ENCODE measurements at regions not wholly inside any gene's neighbourhood (a gene's known extent, or its start where the extent isn't known, plus 50 kb on each side); places are given as distances from the start of the nearest gene placed in this dataset.

- TF ChIP-seq CTCF (IDR thresholded peaks at IDR 0.05), result no peak
Observed at GRCh38 chr7:67343114-67343513, 346.5 kb downstream of the TYW1 start.

GRCh38 chr7:67343572-67343971, 346.9 kb downstream of the TYW1 start:
- no peak for TF ChIP-seq CTCF (IDR thresholded peaks at IDR 0.05)

- TF ChIP-seq CTCF (IDR thresholded peaks at IDR 0.05), result no peak
Observed at GRCh38 chr7:67344481-67345193, 348.0 kb downstream of the TYW1 start.

GRCh38 chr7:67346126-67346525, 349.5 kb downstream of the TYW1 start:
- TF ChIP-seq CTCF (IDR thresholded peaks at IDR 0.05), result no peak

- TF ChIP-seq CTCF (IDR thresholded peaks at IDR 0.05), result no peak
Observed at GRCh38 chr7:67346876-67347275, 350.2 kb downstream of the TYW1 start.

- no peak for TF ChIP-seq CTCF (IDR thresholded peaks at IDR 0.05)
Observed at GRCh38 chr7:67348171-67348570, 351.5 kb downstream of the TYW1 start.

GRCh38 chr7:67359900-67360299, 363.3 kb downstream of the TYW1 start:
- TF ChIP-seq CTCF (IDR thresholded peaks at IDR 0.05), result no peak

GRCh38 chr7:67361150-67361549, 364.5 kb downstream of the TYW1 start:
- TF ChIP-seq CTCF (IDR thresholded peaks at IDR 0.05), result no peak
